GM21367 (cell line): ENCODE measurements at regions not wholly inside any gene's neighbourhood (a gene's known extent, or its start where the extent isn't known, plus 50 kb on each side); places are given as distances from the start of the nearest gene placed in this dataset.
"Not testable (repeated sequence)": the region's sequence is repeated elsewhere in the genome, so short reads cannot be mapped to it uniquely, and the experiment has no call there.

Source experiments
- ATAC-seq: cut with Tn5 transposase; IDR thresholded peaks from one replicate; pipeline ENCODE4 v1.9.1; 2021; ENCODE audit not compliant: unreplicated experiment

DNA sequence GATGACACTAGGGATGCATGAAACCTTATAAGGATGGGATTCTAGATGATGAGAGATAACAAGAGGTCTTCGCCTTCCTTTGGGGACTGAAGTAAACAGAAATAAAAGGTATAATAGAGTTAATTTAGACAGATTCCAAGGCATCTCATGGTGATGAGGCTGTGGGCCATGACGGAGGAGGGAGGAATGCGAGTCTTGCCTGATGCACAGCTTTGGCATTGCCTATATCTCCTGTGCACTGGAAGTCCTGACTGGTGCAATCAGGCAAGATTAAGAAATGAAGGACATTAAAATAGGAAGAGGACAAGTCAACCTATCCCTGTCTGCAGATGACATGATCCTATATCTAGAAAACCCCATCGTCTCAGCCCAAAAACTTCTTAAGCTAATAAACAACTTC lies 526.4 kb upstream of the LMO3 start:
- no peak for ATAC-seq

DNA sequence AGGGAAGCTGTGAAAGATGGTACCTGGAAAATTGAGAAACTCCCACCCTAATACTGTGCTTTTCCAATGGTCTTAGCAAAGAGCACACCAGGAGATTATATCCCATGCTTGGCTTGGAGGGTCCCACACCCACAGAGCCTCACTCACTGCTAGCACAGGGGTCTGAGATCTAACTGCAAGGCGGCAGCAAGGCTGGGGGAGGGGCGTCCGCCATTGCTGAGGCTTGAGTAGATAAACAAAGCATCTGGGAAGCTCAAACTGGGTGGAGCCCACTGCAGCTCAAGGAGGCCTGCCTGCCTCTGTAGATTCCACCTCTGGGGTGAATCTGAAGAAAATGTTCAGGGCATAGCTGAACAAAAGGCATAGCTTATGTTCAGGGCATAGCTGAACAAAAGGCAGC lies 510.6 kb upstream of the LMO3 start:
- ATAC-seq, result not testable (repeated sequence)

DNA sequence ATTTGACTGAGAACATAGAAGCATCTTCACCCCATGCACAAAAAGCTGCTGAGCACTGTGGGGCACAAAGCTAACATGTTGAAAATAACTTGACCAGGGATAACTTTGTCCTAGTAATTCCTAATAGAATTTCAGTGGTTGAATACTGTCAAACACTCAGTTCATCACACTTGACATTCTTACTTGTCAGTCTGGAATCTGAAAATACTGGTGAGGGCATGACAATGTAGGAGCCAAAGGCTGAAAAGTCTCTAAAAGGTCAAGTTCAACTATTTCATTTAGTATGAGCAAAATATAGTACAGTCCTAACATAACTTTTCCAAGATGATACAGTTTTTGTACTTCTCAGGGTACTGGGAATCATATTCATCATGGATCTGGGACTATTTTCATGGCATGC lies 504.4 kb upstream of the LMO3 start:
- no peak for ATAC-seq

DNA sequence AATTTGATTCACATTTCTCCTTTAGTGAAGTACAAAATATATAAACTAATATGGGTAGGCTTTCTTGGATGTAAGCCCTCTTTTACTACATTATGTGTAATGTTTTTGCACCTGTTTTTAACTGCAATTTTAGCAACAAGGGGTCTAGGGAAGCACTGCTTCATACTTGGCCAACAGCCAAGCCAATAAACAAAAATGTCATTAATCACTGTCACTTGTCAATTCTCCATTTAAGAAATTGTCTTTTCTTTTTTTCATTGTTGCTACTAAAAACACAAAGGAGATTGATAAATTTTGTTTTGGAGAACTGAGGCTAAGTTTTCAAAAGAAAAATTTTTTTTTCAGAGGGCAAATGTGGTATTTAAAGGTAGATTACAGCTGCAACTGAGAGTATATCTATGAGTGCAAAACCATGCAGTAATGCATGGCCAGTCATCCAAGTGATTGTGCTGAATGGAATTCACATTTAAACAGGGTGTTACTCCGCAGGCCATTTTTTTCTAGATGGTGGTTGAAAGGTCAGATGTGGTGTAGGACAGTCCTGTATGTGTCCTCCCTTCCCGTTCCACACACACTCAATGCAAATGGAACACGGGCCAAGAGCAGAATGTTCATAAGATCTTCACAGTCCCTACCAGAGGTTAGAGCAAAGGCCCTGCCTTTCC lies 503.0 kb upstream of the LMO3 start:
- ATAC-seq, result no peak

DNA sequence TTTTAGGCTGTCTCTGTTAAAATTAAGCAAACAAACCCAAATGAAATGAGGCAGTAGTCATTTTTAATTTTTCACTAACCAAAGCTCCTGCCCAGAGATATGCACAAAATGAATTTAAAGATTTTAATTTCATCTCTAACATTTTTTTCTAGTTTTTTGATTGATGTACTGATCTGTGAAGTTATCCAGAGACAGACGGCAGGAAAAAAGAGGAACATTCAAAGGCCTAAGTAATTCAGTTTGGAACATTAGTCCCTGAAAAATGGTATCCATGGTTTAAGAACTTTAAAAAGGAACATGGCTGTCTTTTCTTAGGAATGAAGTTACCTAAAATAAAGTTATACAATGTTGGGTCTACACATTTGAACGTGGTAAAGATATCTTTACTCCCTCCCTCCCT lies 498.8 kb upstream of the LMO3 start:
- no peak for ATAC-seq

DNA sequence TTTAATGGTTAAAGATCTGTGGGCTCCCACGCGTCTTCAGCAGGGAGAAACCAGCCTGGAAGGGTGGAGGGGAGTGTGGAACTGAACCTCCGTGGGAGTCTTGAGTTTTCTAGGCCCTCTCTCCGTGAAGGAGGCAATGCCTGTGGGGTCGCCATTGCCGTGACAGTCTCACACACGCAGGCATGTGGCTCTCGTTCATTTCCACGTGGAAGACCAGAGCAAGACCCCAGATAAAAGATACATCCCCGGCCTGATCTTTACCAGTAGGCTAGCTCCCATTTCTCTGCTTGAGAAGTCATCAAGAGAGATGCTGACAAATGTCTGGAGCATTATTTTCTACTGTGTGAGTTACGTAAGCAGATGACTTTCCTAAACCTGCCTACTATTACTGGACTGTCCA lies 491.7 kb upstream of the LMO3 start:
- no peak for ATAC-seq

DNA sequence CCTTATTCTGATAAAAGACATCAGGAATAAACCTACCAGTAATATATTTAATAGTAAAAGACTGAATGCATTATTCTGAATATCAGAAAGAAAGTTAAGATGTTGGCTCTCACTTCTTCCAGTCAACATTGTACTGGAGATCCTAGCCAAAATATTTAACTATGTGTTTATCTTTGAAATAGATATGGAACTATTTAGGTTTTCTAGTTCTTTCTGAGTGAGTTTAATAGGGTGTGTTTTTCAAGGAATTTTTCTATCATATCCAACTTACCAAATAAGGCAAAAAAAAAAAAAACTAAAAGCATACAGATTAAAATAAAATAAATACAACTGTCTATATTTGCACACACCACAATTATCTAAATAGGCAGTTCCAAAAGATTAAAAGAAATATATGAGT lies 478.9 kb upstream of the LMO3 start:
- ATAC-seq, result no peak

DNA sequence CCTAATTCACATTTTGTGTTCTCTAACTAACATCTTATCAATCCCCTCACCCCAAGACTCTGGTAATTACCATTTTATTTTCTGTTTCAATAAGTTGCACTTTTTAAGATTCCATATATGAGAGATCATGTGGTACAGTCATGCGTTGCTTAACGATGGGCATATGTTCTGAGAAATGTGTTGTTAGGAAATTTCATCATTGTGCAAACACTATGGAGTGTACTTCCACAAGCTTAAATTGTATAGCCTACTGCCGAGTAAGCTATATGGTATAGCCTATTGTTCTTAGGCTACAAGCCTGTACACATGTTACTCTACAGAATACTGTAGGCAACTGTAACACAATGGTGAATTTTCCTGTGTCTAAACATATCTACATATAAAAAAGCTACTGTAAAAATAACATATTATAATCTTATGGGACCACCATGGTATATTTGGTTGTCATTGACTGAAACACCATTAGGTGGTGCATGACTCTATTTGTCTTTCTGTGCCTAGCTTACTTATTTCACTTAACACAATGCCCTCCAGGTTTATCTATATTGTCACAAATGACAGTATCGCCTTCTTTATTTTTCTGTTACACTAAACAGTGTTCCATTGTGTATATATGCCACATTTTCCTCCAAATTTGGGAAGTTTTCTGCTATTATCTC lies 473.4 kb upstream of the LMO3 start:
- no peak for ATAC-seq

DNA sequence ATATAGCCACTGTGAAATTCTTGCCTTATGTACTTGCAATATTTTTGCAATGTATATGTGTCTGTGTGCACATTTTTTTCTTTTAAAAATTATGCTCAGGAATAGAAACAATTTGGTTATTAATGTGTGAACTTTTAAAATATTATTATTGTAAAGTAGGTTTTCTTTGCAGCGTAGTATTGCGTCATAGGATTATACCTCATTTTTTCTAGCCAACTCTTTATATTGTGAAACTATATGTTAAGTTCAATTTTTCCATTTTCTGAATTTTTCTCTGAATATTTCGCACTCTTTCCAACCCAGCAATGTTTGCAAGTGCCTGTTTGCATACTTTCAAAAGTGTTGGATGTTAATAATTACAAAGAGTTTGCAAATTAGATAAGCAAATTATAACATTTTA lies 471.6 kb upstream of the LMO3 start:
- ATAC-seq, result no peak

DNA sequence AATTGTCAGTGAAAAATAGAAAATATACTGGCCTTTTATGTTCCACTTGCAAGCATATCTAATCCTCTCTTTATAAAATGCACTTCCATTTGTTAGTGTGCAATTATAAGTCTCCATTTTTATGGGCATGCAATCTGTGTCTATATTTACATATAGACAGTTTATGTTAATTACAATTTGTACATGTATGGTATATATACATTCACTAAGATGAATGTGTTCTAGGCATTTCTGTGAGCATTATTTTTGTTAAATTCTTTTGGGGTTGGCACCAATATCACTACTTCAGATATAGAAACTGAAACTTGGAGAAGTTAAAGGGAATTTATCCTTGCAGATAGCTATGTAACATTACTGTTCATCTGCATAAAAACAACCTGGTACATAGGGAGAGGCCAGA lies 470.8 kb upstream of the LMO3 start:
- no peak for ATAC-seq

DNA sequence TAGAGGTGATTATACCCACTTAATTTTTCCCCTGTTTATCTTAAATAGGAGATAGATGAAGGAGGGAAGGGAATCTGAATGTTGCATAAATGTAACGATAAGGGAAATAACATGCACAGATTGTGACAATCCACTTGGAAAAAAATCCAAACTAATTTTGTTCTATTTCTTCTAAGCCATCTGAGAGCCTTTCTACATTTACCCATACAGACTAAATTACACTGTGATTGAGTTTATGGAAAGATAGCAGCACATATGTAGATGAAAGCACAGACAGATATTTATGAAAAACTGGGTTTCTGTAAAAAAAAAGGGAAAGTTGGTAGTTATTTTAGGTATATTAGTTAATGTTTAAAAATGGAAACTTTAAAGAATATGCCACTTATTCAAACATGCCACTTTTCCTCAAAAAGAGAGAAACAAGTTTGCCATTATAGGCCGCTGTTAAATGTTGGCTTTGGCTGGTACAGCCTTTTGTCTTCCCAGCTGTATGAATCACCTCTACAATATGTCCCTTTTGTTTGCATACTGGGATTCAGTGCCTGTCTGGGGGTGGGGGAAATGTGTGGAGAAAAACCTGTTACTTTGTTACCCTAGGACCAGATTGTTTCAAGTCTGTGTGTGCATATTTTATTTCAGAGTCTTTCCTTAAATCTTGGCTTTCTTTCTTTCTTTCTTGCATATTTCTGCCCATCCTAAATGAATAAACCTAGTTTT lies 470.2 kb upstream of the LMO3 start:
- no peak for ATAC-seq

DNA sequence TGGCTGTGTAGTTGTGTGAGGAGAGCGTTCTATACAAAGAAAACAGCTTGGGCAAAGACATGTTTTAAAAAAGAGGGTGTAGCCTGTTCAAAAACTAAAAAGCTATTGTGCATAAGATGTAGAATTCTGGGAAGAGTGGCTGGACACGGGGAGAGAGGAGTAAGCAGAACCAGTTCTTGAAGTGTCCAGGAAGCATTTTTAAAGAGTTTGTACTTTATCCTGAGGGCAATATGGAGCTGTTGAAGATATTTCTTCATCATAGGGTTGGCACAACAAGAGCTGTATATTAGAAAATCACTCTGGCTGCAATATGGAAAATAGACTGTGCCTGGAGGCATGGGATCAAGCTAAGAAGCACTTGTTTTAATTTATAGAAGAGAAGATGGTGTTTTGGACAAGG lies 458.9 kb upstream of the LMO3 start:
- ATAC-seq, result no peak

DNA sequence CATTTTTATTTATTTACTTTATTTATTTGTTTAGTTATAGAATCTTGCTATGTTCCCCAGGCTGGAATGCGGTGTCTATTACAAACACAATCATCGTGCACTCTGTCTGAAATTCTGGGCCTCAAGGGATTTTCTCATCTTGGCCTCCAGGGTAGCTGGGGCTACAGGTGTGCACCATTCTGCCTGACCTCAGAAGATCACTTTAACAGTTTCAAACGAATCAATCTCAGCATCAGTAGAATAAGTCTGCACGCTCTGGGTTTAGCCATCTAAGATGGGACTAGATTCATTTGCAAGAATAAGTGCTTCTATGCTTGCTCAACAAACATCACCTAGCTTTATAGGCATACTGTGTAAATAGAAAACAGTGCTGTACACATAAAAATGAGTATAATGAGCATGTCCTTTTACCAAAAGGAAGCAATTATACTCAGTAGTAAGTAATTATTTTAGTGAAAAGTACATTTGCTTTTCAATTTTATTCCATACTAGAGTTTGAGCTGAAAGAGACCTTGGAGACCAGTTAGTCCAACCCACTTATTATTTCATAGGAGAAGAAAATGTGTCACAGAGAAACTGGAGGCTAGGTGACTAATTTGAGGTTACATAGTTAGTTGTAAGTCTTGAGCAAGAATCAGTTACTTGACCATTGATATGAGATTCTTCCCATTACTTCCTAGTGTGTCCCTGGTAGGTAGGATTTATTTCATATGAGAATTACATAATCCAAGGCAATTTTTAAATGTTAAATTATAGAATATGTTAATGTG lies 456.5 kb upstream of the LMO3 start:
- no peak for ATAC-seq

DNA sequence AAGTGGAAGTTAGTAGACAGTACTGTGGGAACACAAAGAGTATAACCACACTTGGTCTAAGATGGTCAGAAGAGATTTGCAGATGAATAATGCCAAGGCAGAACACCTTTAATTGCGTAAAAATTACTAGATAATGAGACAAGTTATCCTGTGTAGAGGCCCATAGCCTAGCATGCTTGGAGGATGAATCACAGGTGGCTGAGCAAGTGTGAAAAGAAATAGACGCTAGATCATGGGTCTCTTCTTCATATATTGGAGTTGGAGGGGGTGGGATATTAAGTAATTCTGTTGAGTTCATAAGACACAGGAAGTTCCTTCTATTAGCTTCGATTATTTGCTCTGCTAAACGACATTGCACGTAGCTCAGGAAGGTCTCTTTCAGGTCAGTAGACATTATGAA lies 454.3 kb upstream of the LMO3 start:
- no peak for ATAC-seq

DNA sequence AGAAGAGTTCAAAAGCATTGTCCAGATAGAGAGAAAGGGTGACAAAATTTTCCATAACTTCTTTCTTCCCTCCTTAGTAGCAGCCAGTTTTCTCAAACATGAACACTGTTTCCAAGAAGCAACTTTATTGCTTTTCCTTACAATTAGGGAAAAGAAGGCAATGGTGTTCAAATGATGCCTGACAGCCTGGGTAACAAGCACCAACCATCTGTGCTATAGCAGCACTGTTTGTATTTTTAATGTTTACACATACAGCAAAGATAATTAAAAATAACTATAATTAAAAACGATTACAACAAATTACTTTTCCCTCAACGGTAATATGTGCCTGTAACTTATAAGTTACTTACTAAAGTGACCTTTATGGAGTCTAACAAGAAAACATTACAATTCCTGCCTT lies 450.6 kb upstream of the LMO3 start:
- ATAC-seq, result no peak

DNA sequence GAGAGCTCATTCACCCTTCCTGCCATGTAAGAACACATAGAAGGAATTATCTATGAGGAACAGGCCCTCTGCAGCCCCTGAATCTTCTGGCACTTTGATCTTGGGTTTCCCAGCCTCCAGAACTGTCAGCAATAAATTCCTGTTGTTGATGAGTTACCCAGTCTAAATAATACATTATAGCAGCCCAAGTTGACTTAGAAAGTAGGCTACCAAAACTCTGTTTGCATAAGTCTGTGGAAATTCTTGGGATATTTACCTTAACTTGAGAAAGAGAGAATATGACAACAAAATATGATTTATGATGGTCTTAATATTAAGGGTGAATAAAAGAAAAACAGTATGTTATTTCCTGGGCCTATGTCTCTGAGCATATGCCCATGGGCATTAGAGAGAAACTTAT lies 433.0 kb upstream of the LMO3 start:
- ATAC-seq, result no peak

DNA sequence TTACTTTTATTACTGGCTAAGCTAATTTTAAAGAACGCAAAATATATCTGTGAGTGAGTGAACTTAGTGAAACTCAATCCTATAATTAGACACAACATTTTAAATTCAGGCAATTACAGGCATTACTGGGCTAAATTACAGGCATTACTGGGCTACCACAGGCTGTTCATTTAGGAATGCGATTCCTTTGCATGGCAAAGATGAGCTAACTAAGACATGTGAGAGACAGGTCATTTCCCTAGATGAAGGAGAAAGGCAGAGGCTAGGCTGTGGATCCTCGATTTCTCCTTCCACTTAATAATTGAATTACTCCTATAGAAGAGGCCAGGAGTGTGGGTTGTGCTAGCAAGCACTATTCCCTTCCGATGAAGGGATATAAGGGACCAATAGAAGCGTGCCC lies 429.4 kb upstream of the LMO3 start:
- ATAC-seq, result no peak

DNA sequence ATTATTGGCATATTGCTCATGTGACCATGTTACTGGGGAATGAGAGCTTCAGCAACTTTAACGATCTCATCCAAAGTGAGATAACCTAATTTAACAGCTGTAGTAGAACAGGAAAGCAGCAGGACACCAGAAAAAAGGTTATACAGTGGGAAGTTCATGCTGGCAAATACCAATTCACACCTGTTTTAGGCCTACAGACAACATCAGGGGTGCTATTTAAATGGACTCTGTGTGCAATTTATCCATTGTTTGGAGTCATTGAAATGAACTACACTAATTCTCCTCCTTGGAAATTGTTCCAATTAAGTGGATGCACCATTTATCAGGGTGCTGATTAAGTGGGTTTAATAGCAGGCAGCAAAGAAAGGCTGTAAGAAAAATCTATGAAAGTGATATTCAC lies 424.4 kb upstream of the LMO3 start:
- no peak for ATAC-seq

DNA sequence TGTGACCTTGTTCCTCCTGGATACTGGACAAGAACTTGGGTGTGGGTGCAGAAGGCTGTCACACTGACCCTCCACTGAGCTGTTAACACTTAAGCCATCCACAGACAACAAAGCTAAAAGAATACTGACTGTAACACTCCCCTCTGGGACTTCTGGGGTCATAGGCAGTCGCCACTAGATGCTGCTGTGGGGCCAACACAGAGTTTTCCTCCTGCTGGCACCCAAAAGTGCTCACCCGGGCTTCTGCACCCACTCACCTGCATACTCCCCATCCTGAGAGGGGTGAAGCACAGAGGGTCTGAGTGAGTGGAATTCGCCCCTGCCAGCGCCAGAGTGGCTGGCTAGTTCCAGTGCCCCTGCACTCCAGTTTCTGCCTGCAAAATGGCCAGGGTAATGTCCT lies 422.4 kb upstream of the LMO3 start:
- no peak for ATAC-seq

DNA sequence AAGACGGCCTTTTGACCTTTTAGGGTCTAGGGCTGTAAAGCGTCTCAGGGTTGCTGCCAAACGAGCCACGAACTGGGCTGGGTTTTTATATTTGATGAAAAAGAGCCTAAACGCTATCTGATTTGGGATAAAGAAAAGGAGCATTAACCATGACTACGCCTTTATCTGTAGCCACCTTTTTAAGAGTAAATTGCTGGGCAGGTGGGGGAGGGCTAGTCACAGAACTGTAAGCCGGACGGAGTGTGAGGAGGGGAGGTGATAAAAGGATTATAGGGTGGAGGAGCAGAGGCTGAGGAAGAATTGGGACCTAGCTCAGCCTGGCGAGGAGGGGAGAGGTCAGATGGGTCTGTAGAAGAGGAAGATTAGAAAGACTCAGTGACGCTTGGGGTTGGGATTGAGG lies 419.5 kb upstream of the LMO3 start:
- ATAC-seq, result not testable (repeated sequence)

DNA sequence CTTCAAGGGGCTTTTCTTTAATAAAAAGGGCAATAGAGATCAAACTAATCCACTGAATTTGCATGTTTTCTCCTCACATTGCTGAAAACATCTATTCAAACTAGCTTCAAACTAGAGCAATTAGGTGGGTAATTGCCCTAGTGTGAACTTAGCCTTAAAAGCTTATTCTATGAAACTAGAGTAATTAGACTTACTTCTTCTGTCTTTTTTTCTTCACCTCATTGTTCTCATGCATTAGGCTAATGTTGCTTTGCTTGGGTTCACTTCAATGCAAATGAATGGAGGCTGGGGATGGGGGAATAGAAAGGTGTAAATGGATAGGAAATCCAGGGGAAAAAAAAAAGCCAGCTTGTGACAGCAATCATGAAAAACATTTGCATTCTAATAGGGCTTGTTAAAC lies 414.8 kb upstream of the LMO3 start:
- no peak for ATAC-seq

DNA sequence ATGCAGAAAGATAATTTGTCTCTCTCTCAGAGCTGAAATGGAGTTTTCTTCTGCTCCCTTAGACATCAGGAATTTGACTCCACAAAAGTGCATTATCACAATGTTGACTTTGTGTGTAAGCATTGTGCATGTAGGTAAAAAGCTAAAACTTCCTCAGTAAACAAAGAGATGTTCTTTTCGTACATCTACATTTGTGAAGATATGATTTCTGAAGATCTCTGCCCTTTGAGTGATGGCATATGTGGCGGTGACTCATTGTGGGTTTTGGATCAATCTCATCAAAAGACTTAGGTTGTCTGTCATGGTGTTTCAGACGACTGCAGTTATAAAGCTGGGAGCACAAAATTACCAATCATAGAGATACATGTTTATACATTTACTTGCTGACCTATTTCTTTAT lies 411.4 kb upstream of the LMO3 start:
- no peak for ATAC-seq
